Iris pigment epithelial cell (primary cell): ENCODE measurements at regions not wholly inside any gene's neighbourhood (a gene's known extent, or its start where the extent isn't known, plus 50 kb on each side); places are given as distances from the start of the nearest gene placed in this dataset.

Source experiments
- DNase-seq: peaks from one replicate; pipeline ENCODE4 v3.0.0-alpha.2; 2011; ENCODE audit warnings: low read depth

DNA sequence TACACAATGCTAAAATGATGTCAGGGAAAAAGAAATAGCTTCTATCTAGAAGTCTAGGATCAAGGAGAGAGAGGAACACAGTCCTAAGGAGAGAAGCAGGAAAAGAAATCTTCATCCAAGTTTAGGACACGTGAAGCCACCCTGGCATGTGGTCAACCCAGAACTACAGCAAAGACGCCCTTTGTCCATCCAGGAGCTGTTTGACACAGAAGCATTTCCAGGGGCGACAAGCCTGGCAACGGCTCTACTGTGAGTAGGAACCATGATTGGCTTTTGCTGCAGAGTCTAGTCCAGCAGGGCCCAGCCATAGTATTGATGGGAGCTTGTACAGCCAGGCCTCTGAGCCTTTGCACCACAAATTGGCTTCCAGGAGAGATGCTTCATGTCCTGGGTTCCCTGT lies 185.4 kb upstream of the RPL38 start:
- DNase-seq: no peak

DNA sequence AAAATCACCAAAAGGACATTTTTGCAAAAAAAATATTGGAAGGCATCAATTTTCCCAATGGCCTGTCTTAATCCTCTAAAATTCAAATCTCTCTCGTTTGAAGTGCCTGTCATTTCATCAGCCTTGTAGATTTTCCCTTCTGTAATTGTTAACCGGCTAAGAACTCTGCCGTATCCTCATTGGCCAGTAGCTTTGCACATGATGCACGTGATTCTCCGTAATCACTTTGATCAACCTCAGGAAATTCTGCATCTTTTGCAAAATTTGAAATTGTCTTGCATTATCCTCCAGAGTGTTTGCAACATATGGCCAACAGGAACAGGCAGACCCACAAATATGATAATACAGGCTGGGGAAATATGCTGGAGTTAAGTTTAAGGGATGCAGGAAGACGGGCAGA lies 184.2 kb upstream of the RPL38 start:
- no peak for DNase-seq

DNA sequence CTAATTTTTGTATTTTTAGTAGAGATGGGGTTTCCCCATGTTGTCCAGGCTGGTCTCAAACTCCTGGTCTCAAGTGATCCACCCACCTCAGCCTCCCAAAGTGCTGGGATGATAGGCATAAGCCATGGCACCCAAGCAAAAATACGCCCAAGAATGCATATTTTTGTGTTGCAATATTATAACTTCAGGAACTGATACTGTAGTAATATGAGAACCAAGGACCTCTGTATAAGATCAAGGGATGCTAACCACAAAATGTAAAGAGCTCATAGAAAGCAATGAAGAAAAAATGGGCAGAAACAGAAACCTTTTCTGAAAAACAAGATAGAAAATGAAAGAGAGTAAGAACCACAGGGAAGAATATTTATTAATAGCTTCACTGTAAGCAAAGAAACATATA lies 183.6 kb upstream of the RPL38 start:
- no peak for DNase-seq

DNA sequence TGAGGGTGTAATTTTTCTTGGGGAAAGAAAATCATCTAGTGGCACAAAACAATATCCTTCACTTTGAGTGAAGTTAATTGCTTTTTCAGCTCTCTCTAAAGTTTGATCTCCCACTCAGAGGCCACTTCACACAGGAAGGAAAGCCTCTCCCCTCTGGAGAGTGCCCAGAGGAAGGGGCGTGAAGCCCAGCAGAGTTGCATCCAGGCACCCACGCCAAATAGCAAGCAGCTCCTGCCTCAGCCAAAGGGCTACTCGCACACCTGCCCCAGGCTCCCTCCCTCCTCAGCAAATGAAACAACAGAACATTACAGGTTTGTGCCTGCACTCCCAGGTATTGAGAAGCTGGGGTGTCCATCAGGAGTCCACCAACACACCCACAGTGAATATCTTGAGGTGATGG lies 183.0 kb upstream of the RPL38 start:
- no peak for DNase-seq

DNA sequence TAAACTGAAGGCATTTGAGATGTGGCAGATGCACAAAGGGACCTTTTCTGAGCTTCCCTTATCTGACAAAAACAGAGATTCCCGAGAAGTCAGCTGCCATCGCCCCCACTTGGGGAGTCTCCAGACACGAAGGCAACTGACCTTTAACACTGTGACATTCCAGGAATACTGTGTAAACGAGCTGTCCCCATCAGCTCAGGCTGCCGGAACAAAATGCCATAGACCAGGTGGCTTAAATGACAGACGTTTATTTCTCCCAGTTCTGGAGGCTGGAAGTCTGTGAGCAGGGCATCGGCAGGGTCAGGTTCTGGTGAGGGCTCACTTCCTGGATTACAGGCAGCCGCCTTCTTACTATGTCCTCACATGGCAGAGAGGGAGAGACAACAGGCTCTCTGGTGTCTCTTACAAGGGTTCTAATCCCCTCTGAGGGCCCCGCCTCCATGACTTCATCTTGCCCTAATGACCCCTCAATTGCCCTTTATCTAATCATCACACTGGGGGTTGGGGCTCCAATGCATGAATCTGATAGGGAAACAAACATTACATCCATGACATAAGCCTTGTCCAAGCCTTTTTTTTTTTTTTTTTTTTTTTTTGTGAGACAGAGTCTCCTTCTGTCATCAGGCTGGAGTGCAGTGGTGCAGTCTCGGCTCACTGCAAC lies 178.5 kb upstream of the RPL38 start:
- no peak for DNase-seq

DNA sequence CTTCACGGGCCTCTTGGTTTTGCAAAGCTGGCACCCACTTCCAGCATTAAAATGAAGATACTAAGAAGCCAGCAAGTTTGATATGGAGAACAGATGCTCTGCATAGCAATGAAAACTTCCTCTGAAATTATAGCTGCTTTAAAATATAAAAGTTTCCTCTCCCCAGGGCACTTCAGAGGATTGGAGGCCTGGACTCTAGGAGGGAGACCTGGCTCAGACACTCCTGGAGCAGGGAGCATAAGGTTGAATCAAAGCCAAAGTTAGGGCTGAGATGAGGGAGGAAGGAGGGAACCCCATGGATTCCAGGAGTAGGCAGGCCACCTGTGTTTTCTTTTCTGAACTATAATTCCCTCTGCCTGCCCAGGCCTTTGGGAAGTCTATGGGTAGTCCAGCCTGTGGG lies 176.0 kb upstream of the RPL38 start:
- no peak for DNase-seq

DNA sequence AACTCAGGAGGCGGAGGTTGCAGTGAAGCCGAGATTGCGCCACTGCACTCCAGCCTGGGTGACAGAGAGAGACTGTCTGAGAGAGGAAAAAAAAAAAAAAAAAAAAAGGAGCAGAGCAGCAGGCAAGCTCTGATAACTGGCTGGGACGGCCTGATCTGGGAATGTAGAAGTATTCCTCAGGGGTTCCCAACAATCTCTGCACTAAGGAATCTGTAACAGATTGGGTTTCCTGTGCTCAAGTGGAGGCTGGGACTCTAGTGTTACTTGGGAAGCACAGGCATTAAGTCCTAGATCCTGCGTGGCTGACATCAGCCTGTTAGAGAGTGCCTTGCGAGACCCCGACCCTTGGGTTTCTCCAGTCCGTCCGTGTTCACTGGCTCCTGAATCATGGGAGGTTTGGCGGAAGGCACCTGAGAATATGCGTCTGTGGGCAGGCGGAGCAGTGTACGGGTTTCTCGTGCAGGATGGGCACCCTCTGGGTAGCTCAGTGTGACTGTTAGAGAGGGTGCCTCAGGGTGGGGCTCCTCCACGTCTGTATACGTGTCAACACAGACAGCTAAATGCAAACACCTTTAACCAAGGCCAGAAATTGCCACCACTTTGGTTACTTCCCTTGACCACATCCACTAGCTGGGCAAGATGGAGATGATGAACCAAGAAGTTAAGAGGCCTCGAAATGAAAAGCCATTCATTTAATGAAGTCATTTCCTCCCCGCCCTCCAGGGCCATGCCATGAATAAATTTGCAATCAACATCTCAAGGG lies 174.9 kb upstream of the RPL38 start:
- no peak for DNase-seq

DNA sequence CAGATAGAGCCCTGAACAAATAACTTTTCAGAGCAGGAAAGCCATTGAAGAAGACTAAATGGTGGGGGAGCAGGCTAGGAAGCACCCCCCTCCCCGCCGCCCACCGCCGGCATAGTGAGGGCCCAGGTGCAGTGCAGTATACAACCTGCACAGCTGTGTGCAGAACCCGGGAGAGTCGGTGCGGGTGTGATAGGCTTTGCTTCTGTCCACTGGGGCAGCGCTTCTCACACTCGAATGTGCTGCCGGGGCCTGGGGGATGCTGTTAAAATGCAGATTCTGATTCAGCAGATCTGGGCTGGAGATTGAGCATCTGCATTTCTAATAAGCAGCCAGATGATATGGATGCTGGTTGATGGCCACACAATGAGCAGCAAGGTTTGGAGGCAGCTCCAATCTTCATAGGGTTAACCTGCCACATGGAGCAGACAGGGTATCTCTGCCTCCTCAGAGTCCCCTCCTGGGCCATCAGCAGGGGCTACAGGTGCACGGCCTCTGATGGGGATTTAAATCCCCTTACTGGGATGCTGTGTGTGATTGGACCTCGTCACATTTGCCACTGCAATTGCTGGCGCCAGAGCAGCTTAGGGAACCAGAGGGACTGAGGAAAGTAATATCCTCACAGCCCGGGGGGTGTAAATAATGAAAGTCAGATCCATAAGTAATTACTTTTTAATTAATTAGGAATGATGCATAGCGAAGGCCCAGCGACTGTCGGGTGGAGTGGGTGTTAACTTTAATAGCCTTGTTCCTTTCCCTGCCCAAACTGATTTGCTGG lies 172.0 kb upstream of the RPL38 start:
- DNase-seq: no peak

DNA sequence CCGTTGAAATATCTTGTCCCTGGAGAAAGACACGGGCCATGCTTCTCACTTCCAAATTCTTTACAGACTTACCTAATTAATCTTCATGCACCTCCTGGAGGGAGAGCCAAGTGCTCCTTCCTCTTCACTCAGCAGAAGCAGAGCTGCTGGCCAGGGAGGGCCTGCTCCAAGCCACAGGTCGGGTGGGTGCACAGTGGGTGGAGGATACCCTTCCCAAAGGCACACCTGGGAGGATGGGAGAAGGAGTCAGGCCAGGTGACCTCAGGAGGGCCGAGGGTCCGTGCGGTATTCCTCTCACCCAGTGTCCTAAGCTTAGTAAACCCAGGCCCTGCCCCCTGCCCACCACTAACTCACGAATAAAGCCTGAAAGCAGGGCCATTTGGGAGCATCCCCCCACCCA lies 171.3 kb upstream of the RPL38 start:
- DNase-seq: no peak

DNA sequence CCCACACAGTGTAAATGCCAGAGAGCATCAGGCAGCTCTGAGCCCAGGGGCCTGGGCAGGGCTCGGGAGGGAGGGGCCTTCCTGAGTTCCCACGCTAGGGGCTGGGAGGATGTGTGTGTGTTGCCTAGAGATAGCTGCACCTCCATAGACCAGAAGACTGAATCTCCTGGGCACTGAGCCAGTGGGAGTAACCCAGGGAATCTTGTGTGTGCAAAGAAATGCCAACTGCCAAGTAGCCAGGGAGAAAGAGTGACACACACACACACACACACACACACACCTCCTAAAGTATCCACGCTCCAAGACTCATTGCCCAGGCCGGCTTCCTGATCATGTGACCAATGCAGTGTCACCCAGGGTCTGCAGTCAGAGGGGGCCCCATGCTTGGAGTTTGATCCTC lies 166.2 kb upstream of the RPL38 start:
- DNase-seq: no peak

DNA sequence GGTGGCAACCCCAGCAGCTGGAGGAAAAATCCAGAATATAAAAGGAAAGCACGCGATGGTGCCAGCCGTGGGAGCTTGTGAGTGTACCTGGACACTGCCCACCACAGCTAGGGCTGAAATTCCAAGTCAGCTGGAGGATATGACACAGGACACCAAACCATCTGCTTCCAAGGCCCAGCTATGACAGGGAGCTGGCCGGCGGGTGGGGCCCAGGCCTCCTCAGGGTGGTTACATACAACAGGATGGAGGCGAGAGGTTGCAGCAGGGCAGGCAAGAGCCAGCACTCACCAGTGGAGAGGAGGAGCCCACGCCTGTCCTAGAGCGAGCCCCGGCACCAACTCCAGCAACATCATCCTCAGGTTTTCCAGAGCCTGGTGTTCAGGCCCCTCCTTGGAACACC lies 163.2 kb upstream of the RPL38 start:
- no peak for DNase-seq

DNA sequence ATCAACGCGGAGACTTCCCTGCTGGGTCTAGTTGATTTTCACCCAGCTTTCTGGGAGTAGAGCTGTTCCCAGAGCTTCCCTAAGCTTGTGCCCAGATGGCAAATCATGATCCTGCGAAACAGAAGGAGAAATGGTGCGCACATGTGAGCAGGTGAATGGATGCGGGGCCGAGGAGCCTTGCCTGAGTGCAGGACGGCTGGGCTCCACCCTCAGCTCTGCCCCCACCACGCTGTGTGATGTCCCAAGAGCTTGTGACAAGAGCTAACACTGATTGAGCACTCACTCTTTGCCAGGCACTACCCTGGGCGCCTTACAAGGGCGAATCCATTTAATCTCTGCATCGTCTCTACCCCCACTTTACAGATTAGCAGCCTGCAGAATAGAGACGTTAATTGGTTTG lies 162.7 kb upstream of the RPL38 start:
- DNase-seq: no peak

DNA sequence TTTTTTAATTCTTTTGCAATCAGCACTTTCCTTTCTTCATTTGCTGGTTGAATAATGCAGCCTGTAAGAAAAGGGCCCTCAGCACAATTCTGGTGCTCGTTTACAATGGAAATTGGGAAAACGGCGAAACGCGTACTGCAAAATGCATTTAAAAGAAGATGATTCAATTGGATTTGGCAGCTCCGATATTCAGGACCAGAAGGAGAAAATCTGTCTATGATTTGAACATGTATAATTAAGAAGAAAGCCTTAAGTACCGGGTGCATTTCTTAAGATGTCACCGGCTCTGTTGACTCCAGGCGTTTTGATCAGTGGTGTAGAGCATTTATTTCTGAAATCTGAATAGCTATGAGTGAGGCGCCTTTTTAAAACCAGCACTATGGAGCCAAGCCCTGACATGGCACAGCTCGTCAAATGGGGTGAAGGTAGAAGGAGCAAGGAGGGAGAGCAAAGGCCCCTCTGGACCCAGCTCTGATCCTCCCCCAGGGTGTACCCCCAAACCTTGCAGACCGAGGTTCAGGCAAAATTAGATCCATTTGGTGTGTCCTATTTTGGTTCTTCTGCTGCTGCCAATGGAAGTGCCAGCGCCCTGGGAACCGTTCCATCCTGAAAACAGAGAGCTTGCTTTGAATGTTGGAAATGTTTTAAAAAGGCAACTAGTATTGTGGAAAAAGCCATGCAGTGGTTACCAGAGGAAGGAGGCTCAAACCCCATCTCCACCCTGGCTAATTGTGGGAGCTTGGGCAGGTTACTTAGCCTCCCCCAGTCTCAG lies 161.4 kb upstream of the RPL38 start:
- DNase-seq: no peak

DNA sequence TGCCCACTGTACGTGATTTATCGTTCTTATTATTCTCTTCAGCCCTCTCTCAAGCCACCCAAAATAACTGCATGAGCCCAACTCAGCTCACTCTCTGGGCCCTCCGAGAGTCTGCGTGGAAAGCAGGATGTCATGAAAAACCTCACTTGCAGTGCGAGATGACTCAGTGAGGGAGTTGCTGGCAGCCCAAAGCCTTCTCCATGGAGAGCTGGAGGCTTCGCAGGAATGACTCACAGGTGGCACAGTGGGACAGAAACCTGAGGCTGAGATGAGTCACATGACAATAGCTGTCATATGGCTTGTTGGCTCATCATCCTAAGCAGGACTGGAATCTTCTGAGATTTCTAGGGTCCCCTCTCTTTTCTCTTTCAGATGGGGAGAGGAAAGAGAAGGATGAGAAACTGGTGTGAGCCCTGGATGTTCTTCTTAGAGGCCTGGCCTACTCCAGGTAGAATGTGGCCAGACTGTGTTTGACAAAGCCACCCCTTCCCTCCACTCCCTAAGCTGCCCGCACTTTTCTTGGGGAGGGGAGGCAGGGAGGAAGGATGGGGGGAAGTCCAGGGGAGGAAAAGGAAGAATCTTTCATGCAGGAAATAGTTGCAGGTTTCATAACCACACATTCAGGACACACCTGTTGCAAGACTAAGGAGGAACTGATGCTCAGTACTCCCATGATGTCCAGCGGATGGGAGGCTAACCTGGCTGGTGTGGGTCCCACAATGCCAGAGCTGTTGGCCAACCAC lies 160.6 kb upstream of the RPL38 start:
- peak; percentile 65 for DNase-seq

DNA sequence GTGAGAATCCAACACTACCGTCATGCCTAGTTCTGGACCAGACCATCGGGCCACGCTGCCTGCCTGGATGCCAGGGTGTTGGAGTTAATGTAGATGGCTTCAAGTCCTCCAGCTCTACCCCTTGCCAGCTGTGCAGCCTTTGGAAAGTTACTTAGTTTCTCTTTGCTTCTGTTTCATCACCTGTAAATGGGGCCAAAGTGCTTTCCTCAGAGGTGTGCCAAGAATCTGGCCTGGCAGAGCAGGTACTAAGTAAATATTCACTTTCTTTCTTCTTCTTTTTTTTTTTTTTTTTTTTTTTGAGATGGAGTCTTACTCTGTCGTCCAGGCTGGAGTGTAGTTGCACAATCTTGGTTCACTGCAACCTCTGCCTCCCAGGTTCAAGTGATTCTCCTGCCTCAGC lies 159.5 kb upstream of the RPL38 start:
- no peak for DNase-seq

DNA sequence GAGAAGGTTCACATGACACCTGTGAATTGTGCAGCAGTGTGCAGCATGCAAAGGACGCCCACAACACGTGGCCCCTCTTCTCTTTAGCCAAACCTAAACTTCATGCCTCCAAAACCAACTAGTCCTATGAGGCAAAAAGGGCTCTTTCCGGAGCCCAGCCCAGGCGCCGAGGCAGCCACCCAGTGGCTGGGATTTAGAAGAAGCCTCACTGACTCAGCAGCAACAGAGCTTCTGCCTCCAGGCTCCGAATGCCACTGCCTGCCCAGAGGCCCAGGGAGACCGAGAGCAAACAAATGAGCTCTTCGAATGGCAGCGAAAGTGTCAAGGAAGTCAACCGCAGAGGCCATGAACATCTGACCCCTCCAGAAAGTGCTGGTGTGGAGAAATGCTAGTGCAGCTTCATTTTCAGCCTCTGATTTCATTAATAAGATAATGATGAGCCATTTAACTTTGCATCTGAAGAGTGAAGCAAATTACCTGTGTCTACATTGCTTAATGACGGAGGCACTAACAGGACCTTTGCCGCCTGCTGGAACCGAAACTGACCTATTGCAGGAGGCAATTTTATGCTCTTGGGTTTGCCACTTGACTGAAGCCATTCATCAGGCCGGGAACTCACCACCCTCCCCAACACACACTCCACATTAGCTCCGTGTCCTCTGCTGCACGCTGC lies 157.7 kb upstream of the RPL38 start:
- no peak for DNase-seq

DNA sequence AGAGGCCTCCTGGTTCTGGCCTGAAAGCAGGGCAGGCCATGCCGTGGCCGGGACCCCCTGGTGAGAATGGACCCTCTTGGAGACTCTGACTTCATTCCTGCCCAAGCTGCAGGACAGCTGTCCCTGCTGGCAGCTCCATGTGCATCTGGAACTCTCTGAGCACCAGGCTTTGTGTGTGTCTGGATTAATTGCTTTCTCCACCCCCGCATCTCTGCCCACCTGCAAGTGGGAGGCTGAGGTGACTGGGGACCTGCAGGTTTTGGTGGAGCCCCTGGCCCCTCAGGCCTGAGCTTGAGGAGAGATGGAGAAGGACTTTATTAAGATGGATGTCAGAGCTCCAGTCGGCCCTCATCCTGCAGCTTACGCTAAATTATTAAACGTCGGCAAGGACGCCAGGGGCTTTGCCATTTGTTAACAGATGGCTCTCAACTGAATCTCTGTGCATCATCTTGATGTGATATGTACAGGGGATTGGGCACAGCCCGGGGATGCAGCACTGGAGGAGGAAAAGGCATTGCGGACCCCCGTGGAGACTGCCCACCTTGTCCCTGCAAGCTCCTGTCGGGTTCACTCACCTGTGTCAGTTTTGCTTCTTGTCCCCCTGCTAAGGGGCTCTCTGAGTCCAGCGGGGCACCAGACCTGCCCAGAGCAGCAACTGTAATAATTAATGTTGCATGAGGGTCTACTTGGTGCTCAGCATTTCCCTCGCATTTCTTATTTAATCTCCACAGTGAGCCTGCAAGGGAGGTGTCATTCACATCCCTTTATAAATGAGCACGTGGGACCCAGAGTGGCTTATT lies 154.1 kb upstream of the RPL38 start:
- DNase-seq: no peak

DNA sequence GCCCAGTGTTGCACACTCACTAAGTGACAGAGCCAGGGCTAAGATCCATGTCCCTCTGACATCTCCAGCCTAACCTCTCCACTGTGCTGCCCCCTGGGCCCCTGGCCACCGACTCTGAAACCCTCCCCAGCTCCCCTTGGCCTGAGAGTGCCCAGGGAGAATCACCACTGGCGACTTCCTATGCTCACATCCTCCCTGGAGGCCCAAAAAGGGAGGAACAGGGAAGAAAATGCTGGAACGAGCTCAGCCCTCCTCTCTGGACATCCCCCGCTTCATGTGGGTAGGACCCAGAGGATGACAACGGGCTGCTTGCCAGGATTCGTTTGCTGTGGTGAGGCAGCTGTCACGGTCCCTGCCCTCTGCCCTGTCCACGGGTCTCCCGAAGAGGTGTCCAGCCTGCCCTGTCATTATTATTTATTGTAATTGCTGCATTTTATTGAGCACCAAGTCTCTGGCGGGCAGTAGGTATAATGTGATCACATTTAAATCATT lies 153.5 kb upstream of the RPL38 start:
- DNase-seq: no peak

DNA sequence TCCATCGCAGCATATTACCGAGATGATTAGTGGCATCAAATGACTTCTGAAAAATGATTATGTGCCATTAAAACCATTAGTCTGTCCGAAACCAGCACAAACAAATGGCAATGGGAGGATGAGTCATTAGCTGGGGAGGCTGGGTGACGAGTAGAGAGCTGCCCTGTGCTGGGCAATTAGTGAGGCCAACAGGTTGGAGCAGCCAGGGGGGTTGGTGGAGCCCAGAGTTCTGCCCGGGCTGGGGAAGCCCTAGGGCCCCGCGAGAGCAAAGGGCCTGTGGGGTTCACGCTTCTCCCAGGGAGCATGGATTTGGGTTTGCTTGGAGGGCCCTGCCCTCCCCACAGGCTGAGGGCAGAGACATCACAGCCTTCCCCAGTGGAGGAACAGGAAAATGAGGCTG lies 152.1 kb upstream of the RPL38 start:
- no peak for DNase-seq
